8988T (cell line): ENCODE measurements at regions not wholly inside any gene's neighbourhood (a gene's known extent, or its start where the extent isn't known, plus 50 kb on each side); places are given as distances from the start of the nearest gene placed in this dataset.

Experiments used
- DNase-seq: peaks from one replicate; pipeline ENCODE4 v3.0.0; 2011

GRCh38 chr1:39141925-39142324 is 62.6 kb upstream of the MACF1 start:
- DNase-seq = no peak

DNA sequence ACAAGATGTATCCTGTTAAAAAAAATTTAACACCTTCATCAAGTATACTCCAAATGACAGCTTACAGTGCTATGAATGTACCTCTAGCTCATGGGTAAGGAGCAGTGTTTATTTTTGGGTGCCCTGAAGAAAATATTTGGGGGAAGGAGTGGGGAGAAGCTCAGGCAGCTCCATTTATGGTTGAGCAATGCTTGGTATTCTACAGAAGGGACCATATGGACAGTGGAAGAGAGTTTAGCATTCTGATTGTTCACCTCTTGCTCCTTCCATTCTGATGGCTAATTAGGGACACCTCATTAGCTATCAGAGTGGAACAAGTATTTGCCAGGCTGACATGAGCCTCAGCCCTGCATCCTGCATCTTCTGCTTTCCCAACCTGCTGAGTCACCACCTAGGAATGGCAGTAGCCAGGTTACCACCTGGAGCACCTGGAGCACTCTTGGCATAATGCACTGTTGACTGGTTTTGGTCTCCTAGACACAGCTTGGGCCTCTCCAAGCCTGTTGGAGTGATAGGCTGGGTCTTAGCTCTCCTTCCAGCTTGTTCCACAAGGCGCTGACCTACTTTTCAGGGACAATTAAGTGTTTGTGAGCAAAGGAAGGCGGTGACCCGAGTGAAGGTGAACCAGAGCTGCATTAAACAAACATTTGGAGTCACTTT is 62.0 kb upstream of the MACF1 start:
- DNase-seq = no peak

DNA sequence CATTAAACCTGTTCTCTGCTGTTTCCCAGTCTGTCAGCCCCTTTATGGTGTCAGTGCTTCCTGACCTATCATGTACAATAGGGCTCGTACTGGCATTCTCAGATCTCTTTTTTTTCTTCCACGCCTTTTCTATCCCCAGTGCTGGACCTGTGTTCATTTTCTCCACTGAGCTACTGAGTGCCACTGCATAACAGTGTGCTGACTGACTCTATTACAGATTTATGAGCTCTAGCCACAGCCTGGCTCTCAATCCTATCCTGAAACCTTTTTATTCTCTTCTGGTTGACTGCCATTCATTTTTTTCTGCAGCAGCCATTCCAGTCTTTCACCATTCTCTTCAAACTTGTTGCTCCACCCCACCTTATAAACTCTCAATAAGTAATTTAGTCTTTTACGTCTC is 59.6 kb upstream of the MACF1 start:
- no peak for DNase-seq

DNA sequence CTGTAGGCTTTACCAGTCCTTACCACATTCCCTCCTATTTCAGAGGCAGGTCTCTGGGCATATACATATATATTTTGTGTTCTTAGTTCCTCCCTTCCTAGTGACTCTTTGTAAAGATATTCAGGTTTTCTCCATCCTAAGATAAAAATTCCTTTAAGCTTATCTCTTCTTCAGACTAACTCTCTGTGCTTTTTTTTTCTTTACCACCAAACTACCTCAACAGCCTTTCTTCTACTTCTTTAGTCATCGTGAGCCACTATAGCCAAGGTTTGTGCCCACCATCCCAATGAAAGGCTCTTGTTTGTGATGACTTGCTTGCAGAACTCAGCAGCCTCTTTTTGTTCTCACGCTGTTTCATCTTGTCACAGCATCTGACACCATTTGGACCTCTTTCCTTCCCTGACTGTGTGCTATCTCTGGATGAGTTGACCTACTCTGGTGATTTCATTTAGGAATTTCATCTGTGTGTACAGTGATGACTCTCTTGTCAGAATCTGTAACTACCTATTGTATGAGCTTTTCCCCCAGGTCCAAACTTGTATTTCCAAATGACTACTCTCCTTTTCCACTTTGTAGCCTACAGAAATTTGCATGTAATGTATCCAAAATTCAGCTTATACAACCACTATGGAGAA is 59.0 kb upstream of the MACF1 start:
- DNase-seq = no peak

GRCh38 chr1:39146681-39147080 is 57.8 kb upstream of the MACF1 start:
- DNase-seq = no peak

- no peak for DNase-seq
These were observed 57.1 kb upstream of the MACF1 start for GRCh38 chr1:39147099-39148025.

DNA sequence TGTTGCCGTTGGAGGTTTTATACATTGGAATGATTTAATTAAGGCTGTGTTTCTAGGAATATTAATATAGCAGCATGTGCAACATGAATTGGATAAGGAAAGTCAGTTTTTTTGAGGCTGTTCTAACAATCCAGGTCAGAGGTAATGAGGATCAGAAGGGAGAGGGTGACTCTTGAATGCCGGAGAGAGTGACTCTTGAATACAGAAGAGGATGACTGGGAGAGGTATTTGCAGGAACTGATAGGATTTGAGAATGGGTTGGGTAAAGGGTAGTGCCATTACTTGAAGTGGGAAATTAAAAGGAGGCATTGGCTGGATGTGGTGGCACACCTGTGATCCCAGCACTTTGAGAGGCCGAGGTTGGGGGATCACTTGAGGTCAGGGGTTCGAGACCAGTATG is 55.6 kb upstream of the MACF1 start:
- no peak for DNase-seq

GRCh38 chr1:39149509-39149908 is 55.0 kb upstream of the MACF1 start:
- no peak for DNase-seq

- DNase-seq = no peak
These were observed 53.7 kb upstream of the MACF1 start for GRCh38 chr1:39150779-39151178.

DNA sequence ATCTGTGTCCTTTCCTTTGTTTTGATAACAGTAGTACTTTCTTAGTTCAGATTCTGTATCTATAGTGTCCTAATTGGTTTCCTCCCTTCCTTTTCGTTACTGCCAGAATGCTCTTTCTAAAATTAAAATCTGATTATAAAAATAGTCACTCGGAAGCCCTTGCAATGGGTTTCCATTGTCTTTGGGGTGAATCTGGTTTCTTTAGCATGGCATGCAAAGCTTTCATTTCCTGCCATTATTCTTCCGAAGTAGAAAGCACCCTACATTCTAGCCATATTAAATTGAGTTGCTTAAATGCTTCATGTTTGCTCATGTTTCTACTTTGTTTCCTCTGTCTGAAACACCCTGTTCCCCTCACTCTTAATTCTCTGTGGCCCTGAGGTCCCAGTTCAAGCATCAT is 53.2 kb upstream of the MACF1 start:
- DNase-seq = no peak

- DNase-seq = no peak
These were observed 51.6 kb upstream of the MACF1 start for GRCh38 chr1:39152923-39153322.

- DNase-seq = no peak
These were observed 50.8 kb upstream of the MACF1 start for GRCh38 chr1:39153684-39154083.

- DNase-seq = no peak
These were observed 49.7 kb upstream of the MACF1 start for GRCh38 chr1:39154553-39155421.
